Ishikawa (cell line): ENCODE measurements at regions not wholly inside any gene's neighbourhood (a gene's known extent, or its start where the extent isn't known, plus 50 kb on each side); places are given as distances from the start of the nearest gene placed in this dataset.

Experiments
- CEBPB ChIP-seq: IDR thresholded peaks from 2 replicates; pipeline ENCODE4 v1.6.1; 2012
- CREB1 ChIP-seq: IDR thresholded peaks from 2 replicates; pipeline ENCODE4 v1.6.1; 2012; ENCODE audit warnings: low read depth
- EGR1 ChIP-seq: IDR thresholded peaks from 2 replicates; pipeline ENCODE4 v1.6.1; 2012
- EP300 ChIP-seq: IDR thresholded peaks from 2 replicates; pipeline ENCODE4 v1.6.1; 2012; ENCODE audit warnings: borderline replicate concordance
- FOXM1 ChIP-seq: IDR thresholded peaks from 2 replicates; pipeline ENCODE4 v1.6.1; 2012; ENCODE audit warnings: low read depth, borderline replicate concordance
- NFIC ChIP-seq: IDR thresholded peaks from 2 replicates; pipeline ENCODE4 v1.6.1; 2012
- RAD21 ChIP-seq: IDR thresholded peaks from 2 replicates; pipeline ENCODE4 v1.6.1; 2012; ENCODE audit warnings: low read depth
- REST ChIP-seq: IDR thresholded peaks from 2 replicates; pipeline ENCODE4 v1.6.1; 2012; ENCODE audit warnings: low read depth, mild to moderate bottlenecking
- TAF1 ChIP-seq: IDR thresholded peaks from 2 replicates; pipeline ENCODE4 v1.6.1; 2012; ENCODE audit warnings: low read depth, mild to moderate bottlenecking
- TCF12 ChIP-seq: IDR thresholded peaks from 2 replicates; pipeline ENCODE4 v1.6.1; 2012; ENCODE audit warnings: low read depth
- TEAD4 ChIP-seq: IDR thresholded peaks from 2 replicates; pipeline ENCODE4 v1.6.1; 2012
- YY1 ChIP-seq: IDR thresholded peaks from 2 replicates; pipeline ENCODE4 v1.6.1; 2012; ENCODE audit warnings: low read depth
- ZBTB7A ChIP-seq: IDR thresholded peaks from 2 replicates; pipeline ENCODE4 v1.6.1; 2012; ENCODE audit warnings: low read depth
- TF ChIP-seq, protein P1 (sequence below): IDR thresholded peaks from 2 replicates; pipeline ENCODE4 v1.6.1; 2012
- TF ChIP-seq, protein P2 (sequence below): IDR thresholded peaks from 2 replicates; pipeline ENCODE4 v1.6.1; 2012

DNA sequence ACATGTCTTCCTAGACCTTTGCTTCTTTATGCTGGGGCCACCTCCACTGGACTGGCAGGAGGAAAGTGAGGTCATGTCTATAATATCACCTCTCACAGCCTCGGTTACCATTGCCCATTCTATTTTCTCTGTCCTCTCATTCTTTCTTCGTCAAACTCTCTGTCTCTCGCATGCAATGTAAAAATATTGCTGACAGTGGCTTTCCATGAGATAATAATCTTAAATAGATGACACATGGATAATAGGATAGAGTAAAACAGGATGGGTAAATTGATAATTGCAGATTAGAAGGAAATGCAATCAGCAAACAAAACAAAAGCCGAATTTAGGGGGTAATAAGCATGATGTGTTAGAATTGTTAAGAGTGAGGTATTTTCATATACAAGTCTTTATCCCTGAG, 215.7 kb upstream of the PARD3B start:
- TF ChIP-seq, protein P1, sequence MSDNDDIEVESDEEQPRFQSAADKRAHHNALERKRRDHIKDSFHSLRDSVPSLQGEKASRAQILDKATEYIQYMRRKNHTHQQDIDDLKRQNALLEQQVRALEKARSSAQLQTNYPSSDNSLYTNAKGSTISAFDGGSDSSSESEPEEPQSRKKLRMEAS: no peak
- TF ChIP-seq YY1: no peak
- no peak for TF ChIP-seq RAD21
- no peak for TF ChIP-seq TCF12
- TF ChIP-seq CREB1: no peak
- TF ChIP-seq, protein P2, sequence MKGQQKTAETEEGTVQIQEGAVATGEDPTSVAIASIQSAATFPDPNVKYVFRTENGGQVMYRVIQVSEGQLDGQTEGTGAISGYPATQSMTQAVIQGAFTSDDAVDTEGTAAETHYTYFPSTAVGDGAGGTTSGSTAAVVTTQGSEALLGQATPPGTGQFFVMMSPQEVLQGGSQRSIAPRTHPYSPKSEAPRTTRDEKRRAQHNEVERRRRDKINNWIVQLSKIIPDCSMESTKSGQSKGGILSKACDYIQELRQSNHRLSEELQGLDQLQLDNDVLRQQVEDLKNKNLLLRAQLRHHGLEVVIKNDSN: no peak
- no peak for TF ChIP-seq REST
- no peak for TF ChIP-seq ZBTB7A
- no peak for TF ChIP-seq FOXM1
- TF ChIP-seq EGR1: no peak

- TF ChIP-seq CREB1 (no peak), REST (no peak), FOXM1 (no peak), TEAD4 (no peak), NFIC (no peak), CEBPB (no peak)
- TF ChIP-seq, protein P2: no peak
Measured at GRCh38 chr2:204331180-204331579, 214.1 kb upstream of the PARD3B start.

DNA sequence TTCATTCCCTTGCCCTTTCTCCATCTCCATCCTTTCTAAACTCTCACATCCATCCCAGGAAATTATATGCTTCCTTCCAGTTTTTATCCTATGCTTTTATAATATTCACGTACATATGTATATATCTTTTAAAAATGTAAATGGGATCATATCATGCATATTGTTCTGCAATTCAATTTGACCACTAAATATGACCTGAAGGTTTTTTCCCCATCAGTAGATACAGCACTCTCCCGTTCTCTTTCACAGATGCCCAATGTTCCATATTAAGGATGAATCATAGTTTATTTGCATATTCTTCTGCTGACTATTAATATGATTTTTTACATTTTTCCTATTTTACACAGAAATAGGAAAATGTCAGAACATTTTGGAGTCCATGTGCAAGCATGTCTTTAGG, 213.3 kb upstream of the PARD3B start:
- TF ChIP-seq EGR1 (no peak), EP300 (no peak)

- TF ChIP-seq EGR1: no peak
- TF ChIP-seq CEBPB: no peak
- TF ChIP-seq, protein P2: no peak
- TF ChIP-seq REST: no peak
- TF ChIP-seq TAF1: no peak
- TF ChIP-seq CREB1: no peak
- no peak for TF ChIP-seq RAD21
- TF ChIP-seq, protein P1: no peak
- no peak for TF ChIP-seq TCF12
- TF ChIP-seq ZBTB7A: no peak
- TF ChIP-seq EP300: no peak
- no peak for TF ChIP-seq FOXM1
Measured at GRCh38 chr2:204332706-204333105, 212.6 kb upstream of the PARD3B start.

GRCh38 chr2:204333861-204334260, 211.4 kb upstream of the PARD3B start:
- no peak for TF ChIP-seq NFIC
- TF ChIP-seq TCF12: no peak
- no peak for TF ChIP-seq ZBTB7A
- TF ChIP-seq CREB1: no peak
- TF ChIP-seq FOXM1: no peak
- no peak for TF ChIP-seq RAD21
- TF ChIP-seq TEAD4: no peak
- TF ChIP-seq CEBPB: no peak
- no peak for TF ChIP-seq EGR1
- no peak for TF ChIP-seq EP300
- no peak for TF ChIP-seq YY1
- TF ChIP-seq TAF1: no peak
- TF ChIP-seq, protein P2: no peak
- TF ChIP-seq, protein P1: no peak
